Left forelimb (tissue), 1 donor: ENCODE measurements at regions not wholly inside any gene's neighbourhood (a gene's known extent, or its start where the extent isn't known, plus 50 kb on each side); places are given as distances from the start of the nearest gene placed in this dataset.

Experiments used
- DNase-seq: peaks from one replicate; pipeline ENCODE4 v3.0.0-alpha.2; 2018; ENCODE audit warnings: low spot score

GRCh38 chr1:94592571-94592920, 51.0 kb upstream of the F3 start:
- no peak for DNase-seq

GRCh38 chr1:94591823-94592570, 50.4 kb upstream of the F3 start:
- DNase-seq: no peak
